A549 (cell line): ENCODE measurements at regions not wholly inside any gene's neighbourhood (a gene's known extent, or its start where the extent isn't known, plus 50 kb on each side); places are given as distances from the start of the nearest gene placed in this dataset.

Experiments used
- ATAC-seq, 2 experiments: fragments of 200-7000 bp in 1 of 2; fragments of >200 bp in 1 of 2; cut with Nextera tagmentation in 1 of 2; cut with Tn5 transposase in 1 of 2; 3 replicates each; pipeline versions ENCODE4 v1.8.0 to v1.9.1; 2018 to 2020; ENCODE audit warnings: mild to moderate bottlenecking in 1 of 2, moderate library complexity in 1 of 2
- CTCF ChIA-PET: fragments of 300-600 bp; sonication (Branson Sonifier 250); formaldehyde crosslinking; extraction: SDS; loops from one replicate; lab custom pipeline; 2021; ENCODE audit warnings: antibody characterized with exemption, inconsistent platforms; lab: Yijun Ruan, JAX
- POLR2A ChIA-PET: fragments of 350-600 bp; formaldehyde crosslinking; extraction: SDS; loops from one replicate; lab custom pipeline; 2021; ENCODE audit warnings: antibody characterized with exemption, inconsistent platforms; lab: Yijun Ruan, JAX
- DNase-seq, 2 experiments: peaks; one replicate each; pipeline versions ENCODE4 v3.0.0 to v3.0.0-alpha.2; 2011 to 2016; ENCODE audit warnings: low read depth in 1 of 2, low spot score in 1 of 2
- FAIRE-seq: peaks from 2 replicates; lab custom pipeline; 2011; peaks lifted over from hg19 to GRCh38; lab: Jason Lieb, UNC
- H3K27ac ChIP-seq, 2 experiments: fragments of >200 bp; sonication (Bioruptor Twin); formaldehyde crosslinking; 3 replicates each; pipeline ENCODE4 v1.5.1; 2016 to 2017
- H3K4me1 ChIP-seq: fragments of >200 bp; sonication (Bioruptor Twin); formaldehyde crosslinking; 3 replicates; pipeline ENCODE4 v1.6.1; 2016
- H3K4me2 ChIP-seq: fragments of >200 bp; sonication (Bioruptor Twin); formaldehyde crosslinking; 3 replicates; pipeline ENCODE4 v1.6.1; 2016
- H3K4me3 ChIP-seq: fragments of >200 bp; sonication (Bioruptor Twin); formaldehyde crosslinking; 3 replicates; pipeline ENCODE4 v1.5.1; 2016
- H3K9me3 ChIP-seq: fragments of >200 bp; sonication (Bioruptor Twin); formaldehyde crosslinking; 3 replicates; pipeline ENCODE4 v1.6.1; 2016
- BCL3 ChIP-seq: fragments of >200 bp; sonication (Bioruptor Twin); formaldehyde crosslinking; IDR thresholded peaks from 3 replicates; pipeline ENCODE4 v1.6.1; 2016
- CBX2 ChIP-seq: fragments of 200-600 bp; sonication (generic); IDR thresholded peaks from 2 replicates; pipeline ENCODE4 v1.6.1; 2016; ENCODE audit warnings: low read depth, mild to moderate bottlenecking, borderline replicate concordance
- CBX8 ChIP-seq: fragments of 200-600 bp; sonication (generic); IDR thresholded peaks from 2 replicates; pipeline ENCODE4 v1.6.1; 2016
- CHD2 ChIP-seq: fragments of 150-350 bp; IDR thresholded peaks from 2 replicates; pipeline ENCODE4 v1.6.1; 2014; ENCODE audit warnings: low read length; ENCODE audit not compliant: partially characterized antibody
- CHD4 ChIP-seq: fragments of 200-600 bp; sonication (generic); IDR thresholded peaks from 2 replicates; pipeline ENCODE4 v1.6.1; 2016; ENCODE audit warnings: antibody characterized with exemption, mild to moderate bottlenecking, borderline replicate concordance
- E2F6 ChIP-seq: IDR thresholded peaks from 2 replicates; pipeline ENCODE4 v1.6.1; 2012; ENCODE audit warnings: low read depth, borderline replicate concordance
- EHMT2 ChIP-seq: fragments of 200-600 bp; sonication (generic); IDR thresholded peaks from 2 replicates; pipeline ENCODE4 v1.6.1; 2016; ENCODE audit warnings: antibody characterized with exemption, low read depth, mild to moderate bottlenecking, moderate library complexity
- ESRRA ChIP-seq: fragments of 150-350 bp; IDR thresholded peaks from 2 replicates; pipeline ENCODE4 v1.6.1; 2014; ENCODE audit warnings: mild to moderate bottlenecking, low read length, borderline replicate concordance
- FOXS1 ChIP-seq: fragments of 250-450 bp; sonication (Bioruptor Pico); IDR thresholded peaks from 2 replicates; pipeline ENCODE4 v1.5.0; 2020; ENCODE audit warnings: mild to moderate bottlenecking, moderate library complexity
- HMGXB4 ChIP-seq: fragments of 250-450 bp; sonication (Bioruptor Pico); IDR thresholded peaks from 2 replicates; pipeline ENCODE4 v1.5.0; 2021; ENCODE audit warnings: mild to moderate bottlenecking, moderate library complexity, borderline replicate concordance
- HOXB5 ChIP-seq: fragments of 250-450 bp; sonication (Bioruptor Pico); IDR thresholded peaks from 2 replicates; pipeline ENCODE4 v1.5.0; 2020; ENCODE audit warnings: mild to moderate bottlenecking, moderate library complexity
- KDM1A ChIP-seq: fragments of 200-600 bp; sonication (generic); IDR thresholded peaks from 2 replicates; pipeline ENCODE4 v1.6.1; 2016; ENCODE audit warnings: low read depth, mild to moderate bottlenecking
- NFE2L2 ChIP-seq: fragments of 150-350 bp; conservative IDR thresholded peaks from 2 replicates; pipeline ENCODE4 v1.6.1; 2014; ENCODE audit warnings: low read length
- PBX3 ChIP-seq: IDR thresholded peaks from 2 replicates; pipeline ENCODE4 v1.6.1; 2012
- PHF8 ChIP-seq: fragments of 200-600 bp; sonication (generic); IDR thresholded peaks from 2 replicates; pipeline ENCODE4 v1.6.1; 2016; ENCODE audit warnings: low read depth, mild to moderate bottlenecking, antibody characterized with exemption, moderate library complexity, borderline replicate concordance
- POLR2AphosphoS2 ChIP-seq: conservative IDR thresholded peaks from 2 replicates; pipeline ENCODE4 v1.6.1; 2012; ENCODE audit warnings: low read length, improper control_type of control experiment, inconsistent platforms
- RAD21 ChIP-seq, 2 experiments: fragments of >200 bp in 1 of 2; sonication (Bioruptor Twin) in 1 of 2; formaldehyde crosslinking in 1 of 2; IDR thresholded peaks in 1 of 2; conservative IDR thresholded peaks in 1 of 2; 2 replicates in 1 of 2; 3 replicates in 1 of 2; pipeline ENCODE4 v1.6.1; 2012 to 2018; ENCODE audit warnings: inconsistent platforms in 1 of 2
- RARB ChIP-seq: fragments of 250-450 bp; sonication (Bioruptor Pico); IDR thresholded peaks from 2 replicates; pipeline ENCODE4 v1.8.0; 2021; ENCODE audit warnings: mild to moderate bottlenecking, moderate library complexity
- SMC3 ChIP-seq: fragments of >200 bp; sonication (Bioruptor Twin); formaldehyde crosslinking; IDR thresholded peaks from 3 replicates; pipeline ENCODE4 v1.6.1; 2018; ENCODE audit warnings: inconsistent platforms
- ZC3H11A ChIP-seq: fragments of 450-650 bp; IDR thresholded peaks from 2 replicates; pipeline ENCODE4 v1.6.1; 2014; ENCODE audit warnings: antibody characterized with exemption, mild to moderate bottlenecking
- ZNF302 ChIP-seq: fragments of 250-450 bp; sonication (Bioruptor Pico); IDR thresholded peaks from 2 replicates; pipeline ENCODE4 v1.9.0; 2021; ENCODE audit warnings: inconsistent platforms, mild to moderate bottlenecking, moderate library complexity
- ZSCAN20 ChIP-seq: fragments of 250-450 bp; sonication (Bioruptor Pico); IDR thresholded peaks from 2 replicates; pipeline ENCODE4 v1.8.0; 2022; ENCODE audit warnings: mild to moderate bottlenecking, moderate library complexity
- WGBS: methylation state at CpG from one replicate; pipeline ENCODE4 v1.1.6; 2017; ENCODE audit errors: missing lambda C conversion rate; 5-methylcytosine and 5-hydroxymethylcytosine counted together

GRCh38 chr2:208545403-208546042 is 138.9 kb downstream of the PTH2R start:
- Histone ChIP-seq H3K4me2 (no peak overlapping the region), H3K9me3 (no peaks in the 10 kb centered on the region), H3K4me1 (no peaks in the 10 kb centered on the region), H3K4me3 (no peak overlapping the region), H3K27ac (no peak overlapping the region)
- no peak for ATAC-seq
- TF ChIP-seq SMC3 (no peak), RAD21 (conservative IDR thresholded peaks at IDR 0.05 in 1 of 2, IDR thresholded peaks at IDR 0.05 in 1 of 2) (no peak), NFE2L2 (no peak), ZNF302 (CRISPR knock-in tag) (no peak), HOXB5 (no peak), CBX2 (no peak), CBX8 (no peak), ESRRA (no peak), HMGXB4 (CRISPR knock-in tag) (no peak), POLR2AphosphoS2 (no peak), BCL3 (no peak), FOXS1 (no peak), CHD4 (no peak), CHD2 (no peak), PBX3 (no peak), PHF8 (no peak), ZSCAN20 (CRISPR knock-in tag) (no peak), E2F6 (no peak), EHMT2 (no peak)
- no peak for FAIRE-seq
- CTCF ChIA-PET: no interaction called here
- POLR2A ChIA-PET: no interaction called here
- DNase-seq: no peak
- WGBS: 3% methylated on average over 4 of the region's 4 CpGs

DNA sequence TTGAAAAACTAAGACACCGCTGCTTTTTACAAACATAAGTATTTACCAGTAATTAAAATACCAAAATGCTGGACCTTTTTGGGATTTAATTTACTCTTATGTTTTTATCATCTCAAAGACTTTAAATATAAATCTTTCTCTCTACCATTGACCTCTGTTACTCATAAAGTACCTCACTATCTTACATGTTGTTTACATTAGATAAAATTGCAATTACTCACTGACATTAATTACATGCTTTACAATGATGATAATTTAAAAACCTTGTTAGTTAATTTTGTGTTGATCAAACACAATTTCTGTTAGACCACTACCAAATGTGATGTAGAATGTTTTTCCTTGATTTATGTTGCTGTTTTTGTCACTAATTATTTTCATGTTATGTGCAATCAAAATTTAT is 139.5 kb downstream of the PTH2R start:
- CTCF ChIA-PET: no interaction called here
- no peak for DNase-seq
- POLR2A ChIA-PET: no interaction called here
- no peak for FAIRE-seq
- Histone ChIP-seq H3K4me3 (no peak overlapping the region), H3K27ac (no peak overlapping the region), H3K4me1 (no peaks in the 10 kb centered on the region), H3K4me2 (no peak overlapping the region), H3K9me3 (no peaks in the 10 kb centered on the region)
- TF ChIP-seq ZC3H11A: no peak
- no peak for TF ChIP-seq KDM1A
- TF ChIP-seq CHD4: no peak
- TF ChIP-seq RARB: no peak
- 0% methylated on average over 1 of the region's 1 CpG for WGBS
- ATAC-seq: no peak
